ENCODE measurements at regions not wholly inside any gene's neighbourhood (a gene's known extent, or its start where the extent isn't known, plus 50 kb on each side); places are given as distances from the start of the nearest gene placed in this dataset.
"Not testable (repeated sequence)": the region's sequence is repeated elsewhere in the genome, so short reads cannot be mapped to it uniquely, and the experiment has no call there.

DNA sequence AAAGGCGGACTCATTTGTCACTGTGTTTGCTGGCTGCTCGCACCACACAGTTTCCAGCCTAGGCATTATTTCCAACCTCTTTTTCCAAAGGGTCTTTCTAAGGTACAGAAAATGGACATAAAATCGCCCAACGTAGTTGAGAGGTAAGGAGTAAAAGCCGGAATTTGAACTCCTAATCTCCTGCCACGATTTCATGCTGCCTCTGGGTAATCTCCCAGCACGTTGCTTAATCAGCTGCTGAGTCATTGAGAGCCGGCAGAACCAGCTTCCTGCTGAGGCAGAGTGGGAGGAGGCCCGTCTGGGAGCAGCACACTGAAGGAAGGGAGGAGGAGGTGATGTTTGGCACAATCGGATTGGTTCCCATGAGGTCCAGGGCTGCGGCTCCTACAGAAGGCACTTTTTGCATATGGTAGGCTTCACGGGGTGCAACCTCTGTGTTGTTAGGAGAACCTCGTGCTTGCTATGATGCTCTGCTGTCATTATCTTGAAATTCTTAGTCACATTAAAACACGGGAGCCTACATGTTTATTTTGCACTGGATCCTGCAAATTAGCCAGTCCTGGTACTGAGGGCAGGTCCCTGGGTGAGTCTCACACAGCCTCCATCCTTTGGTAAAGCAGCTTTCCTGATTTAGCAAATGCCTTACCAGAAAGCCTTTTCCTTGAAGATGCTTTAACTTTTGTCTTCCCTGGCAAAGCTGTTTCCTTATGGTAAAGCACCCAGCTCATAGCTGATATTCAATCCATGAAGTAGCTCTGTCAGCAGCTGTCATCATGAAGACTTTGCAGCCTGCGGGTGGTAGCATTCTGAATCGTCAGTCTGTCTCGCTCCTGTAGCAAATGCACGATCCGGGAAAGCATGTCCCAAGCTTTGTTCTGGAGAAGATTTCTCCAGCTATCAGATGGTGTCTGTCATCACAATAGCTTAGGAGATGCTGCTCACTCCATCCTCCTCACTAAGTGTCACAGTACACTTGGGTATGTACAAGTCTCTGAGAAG is 191.6 kb upstream of the MSX2 start:
- DNase-seq = peak; percentile 86
- in situ Hi-C loops (cut with MboI; ENCODE audit: low pct_unique_long_range_greater_than_20kb, low sequenced_read_pairs) = no loop called here

DNA sequence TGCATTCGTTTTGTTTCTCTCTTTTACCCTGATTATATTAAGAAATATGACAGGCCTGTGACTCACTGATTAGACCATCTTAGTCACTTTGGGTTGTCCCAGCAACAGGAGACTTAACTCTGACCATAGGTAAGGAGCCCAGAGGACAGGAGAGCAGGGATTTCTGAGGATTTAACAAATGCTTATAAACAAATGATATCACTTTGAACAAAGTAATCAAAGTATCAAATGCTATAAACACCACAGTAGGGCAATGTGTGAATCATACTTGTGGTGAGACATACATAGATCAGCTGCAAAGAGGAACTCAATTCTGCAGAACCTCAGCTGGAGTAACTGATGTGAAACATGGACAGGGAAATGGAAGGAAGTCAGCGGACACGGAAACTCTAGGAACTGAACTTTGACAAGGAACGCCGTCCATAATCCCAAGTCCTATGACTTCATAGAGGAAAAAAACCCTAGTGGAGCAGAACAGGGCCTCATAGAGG is 190.6 kb upstream of the MSX2 start:
- in situ Hi-C loops (cut with MboI; ENCODE audit: low pct_unique_long_range_greater_than_20kb, low sequenced_read_pairs) = no loop called here
- DNase-seq = peak; percentile 54

DNA sequence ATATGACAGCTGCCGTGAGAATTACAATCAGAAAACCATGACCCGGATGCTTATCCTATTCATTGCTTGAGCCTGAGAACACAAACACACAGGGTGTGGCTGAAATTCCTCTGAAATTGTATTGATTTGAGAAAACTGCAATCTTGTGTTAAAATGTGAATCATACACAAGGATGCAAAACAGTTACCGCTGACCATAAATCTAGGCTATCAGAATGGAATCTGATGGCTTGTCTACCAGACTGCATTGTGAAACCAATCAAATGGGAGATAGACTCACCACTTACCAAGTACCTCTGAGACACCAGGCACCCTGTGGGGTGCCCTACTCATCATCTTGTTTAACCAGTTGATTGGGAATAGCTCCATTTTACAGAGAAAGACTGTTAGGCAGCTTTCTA is 188.7 kb upstream of the MSX2 start:
- in situ Hi-C loops (cut with MboI; ENCODE audit: low pct_unique_long_range_greater_than_20kb, low sequenced_read_pairs) = no loop called here
- DNase-seq = no peak

DNA sequence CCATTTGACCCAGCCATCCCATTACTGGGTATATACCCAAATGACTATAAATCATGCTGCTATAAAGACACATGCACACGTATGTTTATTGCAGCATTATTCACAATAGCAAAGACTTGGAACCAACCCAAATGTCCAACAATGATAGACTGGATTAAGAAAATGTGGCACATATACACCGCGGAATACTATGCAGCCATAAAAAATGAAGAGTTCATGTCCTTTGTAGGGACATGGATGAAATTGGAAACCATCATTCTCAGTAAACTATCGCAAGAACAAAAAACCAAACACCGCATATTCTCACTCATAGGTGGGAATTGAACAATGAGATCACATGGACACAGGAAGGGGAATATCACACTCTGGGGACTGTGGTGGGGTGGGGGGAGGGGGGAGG is 184.6 kb upstream of the MSX2 start:
- in situ Hi-C loops (cut with MboI; ENCODE audit: low pct_unique_long_range_greater_than_20kb, low sequenced_read_pairs); DNase-seq: not testable (repeated sequence)

DNA sequence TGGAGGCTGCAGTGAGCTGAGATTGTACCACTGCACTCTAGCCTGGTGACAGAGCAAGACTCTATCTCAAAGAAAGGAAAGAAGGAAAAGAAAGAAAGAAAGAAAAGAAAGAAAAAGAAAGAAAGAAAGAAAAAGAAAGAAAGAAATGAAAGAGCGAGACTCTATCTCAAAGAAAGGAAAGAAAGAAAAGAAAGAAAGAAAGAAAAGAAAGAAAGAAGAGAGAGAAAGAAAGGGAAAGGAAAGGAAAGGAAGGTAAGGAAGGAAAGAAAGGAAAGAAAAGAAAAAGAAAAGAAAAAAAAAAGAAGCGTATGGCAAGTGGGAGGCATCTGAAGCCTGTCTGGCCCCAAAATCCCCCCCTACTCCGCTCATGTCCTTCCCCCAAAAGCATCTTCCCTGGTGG is 182.3 kb upstream of the MSX2 start:
- in situ Hi-C loops (cut with MboI; ENCODE audit: low pct_unique_long_range_greater_than_20kb, low sequenced_read_pairs) = no loop called here
- no peak for DNase-seq

DNA sequence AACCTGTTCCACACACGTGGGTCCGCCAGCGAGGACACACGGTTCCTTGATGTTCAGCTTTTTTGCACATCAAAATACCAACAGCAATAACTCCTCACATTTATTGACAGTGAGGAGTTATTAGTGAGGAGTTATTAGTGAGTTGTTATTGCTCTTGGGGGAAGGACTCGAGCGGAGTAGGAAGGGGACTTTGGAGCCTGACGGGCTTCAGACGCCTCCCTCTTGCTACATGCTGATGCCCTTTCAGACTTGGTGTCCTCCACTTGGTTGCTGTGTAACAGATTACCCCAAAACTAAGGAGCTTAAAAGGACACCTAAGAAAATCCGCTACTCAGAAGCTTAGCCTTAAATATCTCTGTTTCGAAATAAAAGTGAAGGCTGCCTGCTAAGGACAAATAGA is 181.9 kb upstream of the MSX2 start:
- in situ Hi-C loops (cut with MboI; ENCODE audit: low pct_unique_long_range_greater_than_20kb, low sequenced_read_pairs) = no loop called here
- no peak for DNase-seq

DNA sequence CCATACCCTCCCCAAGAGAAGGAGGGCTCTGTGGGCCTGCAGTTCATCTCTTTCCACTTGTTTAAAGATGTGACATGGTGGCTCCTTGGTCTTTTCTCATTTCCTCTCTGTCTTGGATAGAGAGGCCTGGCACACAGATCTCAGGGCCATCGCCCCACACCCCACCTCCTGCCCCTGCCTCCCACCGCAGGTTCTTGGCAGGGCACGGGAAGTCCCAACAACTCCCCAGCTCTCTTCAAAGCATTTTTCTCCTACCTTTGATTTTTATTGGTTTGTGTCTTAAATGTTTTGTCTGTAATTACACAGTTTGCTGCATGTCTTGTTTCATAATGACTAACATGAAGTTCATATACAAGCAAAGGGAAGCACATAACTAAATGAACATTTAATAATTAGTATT is 178.5 kb upstream of the MSX2 start:
- in situ Hi-C loops (cut with MboI; ENCODE audit: low pct_unique_long_range_greater_than_20kb, low sequenced_read_pairs) = no loop called here
- DNase-seq = no peak

DNA sequence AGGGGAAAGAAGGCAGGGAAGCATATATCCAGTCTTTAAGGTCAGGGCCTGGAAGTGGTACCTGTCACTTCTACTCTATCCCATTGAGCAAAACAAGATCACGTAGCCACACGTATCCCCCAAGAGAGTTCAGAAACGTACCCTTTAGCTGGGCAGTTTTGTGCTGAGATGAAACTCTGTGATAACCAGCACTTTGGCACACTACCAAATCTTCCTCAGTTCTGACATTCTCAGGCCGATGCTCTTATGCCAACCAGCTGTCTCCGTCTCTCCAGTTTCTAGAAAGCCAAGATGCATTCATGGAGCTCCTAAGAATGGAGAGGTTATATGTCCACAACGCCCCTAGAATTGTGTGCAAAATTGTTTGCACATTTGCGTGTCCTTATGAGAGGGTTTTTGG is 176.6 kb upstream of the MSX2 start:
- no peak for DNase-seq
- in situ Hi-C loops (cut with MboI; ENCODE audit: low pct_unique_long_range_greater_than_20kb, low sequenced_read_pairs) = no loop called here

DNA sequence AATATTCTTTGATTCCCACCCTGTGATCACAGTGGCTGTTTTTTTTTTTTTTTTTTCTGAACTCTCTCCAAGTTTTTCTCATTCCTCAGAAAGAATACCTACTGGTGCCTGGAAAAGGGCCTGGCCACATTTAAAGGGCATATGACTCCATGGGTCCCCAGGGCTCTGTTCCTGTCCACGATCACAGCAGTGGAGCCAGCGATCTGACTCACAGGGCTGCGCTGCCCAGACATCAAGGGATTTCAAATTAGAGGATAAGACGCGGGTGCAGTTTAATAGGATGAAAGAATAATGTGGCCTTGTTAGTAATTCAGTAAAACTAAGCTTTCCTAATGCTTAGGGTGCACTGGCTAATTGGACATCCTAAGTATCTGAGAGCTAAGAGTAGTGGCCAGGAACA is 175.1 kb upstream of the MSX2 start:
- in situ Hi-C loops (cut with MboI; ENCODE audit: low pct_unique_long_range_greater_than_20kb, low sequenced_read_pairs) = no loop called here
- no peak for DNase-seq

DNA sequence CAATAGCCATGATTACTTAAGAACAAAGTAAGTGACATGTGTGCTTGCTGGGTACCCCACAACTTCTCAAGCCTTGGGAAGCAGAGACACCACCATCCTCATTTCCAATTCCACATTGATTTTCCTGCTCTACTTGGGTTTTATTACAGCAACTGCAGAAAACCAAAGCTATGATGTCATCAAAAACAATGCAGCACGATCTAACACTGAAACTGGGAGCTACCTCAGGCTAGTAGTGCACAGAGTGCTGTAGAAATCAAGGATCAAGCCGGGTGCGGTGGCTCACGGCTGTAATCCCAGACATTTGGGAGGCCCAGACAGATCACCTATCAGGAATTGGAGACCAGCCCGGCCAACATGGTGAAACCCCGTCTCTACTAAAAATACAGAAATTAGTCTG is 174.4 kb upstream of the MSX2 start:
- in situ Hi-C loops (cut with MboI; ENCODE audit: low pct_unique_long_range_greater_than_20kb, low sequenced_read_pairs) = no loop called here
- DNase-seq = no peak

DNA sequence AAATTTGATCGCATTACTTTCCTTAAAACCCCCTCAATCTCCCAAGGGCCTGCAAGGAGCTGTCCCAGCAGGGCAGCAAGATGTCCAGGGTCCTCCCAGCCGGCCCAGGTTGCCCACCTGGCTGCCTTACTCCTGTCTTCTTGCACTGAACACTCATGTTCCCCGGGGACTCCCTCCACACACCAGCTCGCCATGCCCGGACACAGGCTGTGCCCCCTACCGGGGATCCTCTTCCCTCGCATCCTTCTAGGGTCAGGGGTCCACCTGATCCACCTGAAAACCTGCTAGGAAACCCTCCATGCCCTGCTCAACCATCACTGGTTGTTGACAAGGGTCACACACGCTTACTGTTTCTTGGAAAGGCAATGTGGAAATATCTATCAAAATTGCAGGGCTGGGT is 172.0 kb upstream of the MSX2 start:
- in situ Hi-C loops (cut with MboI; ENCODE audit: low pct_unique_long_range_greater_than_20kb, low sequenced_read_pairs) = no loop called here
- DNase-seq = no peak

DNA sequence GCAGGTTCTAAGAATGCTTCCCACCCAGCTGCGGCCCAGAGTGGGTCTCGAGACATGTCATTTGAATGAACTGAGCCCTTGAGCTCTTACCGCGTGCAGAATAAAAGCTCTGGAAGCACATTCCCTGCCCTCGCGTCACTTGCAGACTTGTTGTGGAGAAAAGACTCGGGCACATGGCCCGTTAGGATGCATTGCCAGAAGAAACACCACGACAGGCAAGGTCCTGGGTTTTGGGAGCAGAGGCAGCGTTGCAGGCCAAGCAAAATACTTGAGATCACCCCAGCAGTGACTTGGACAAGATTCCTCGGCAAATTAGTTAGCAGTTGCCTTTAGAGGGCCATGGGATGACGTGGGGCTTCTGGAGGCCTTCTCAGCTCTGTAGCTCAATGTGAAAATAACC is 170.8 kb upstream of the MSX2 start:
- no peak for DNase-seq
- in situ Hi-C loops (cut with MboI; ENCODE audit: low pct_unique_long_range_greater_than_20kb, low sequenced_read_pairs) = no loop called here

DNA sequence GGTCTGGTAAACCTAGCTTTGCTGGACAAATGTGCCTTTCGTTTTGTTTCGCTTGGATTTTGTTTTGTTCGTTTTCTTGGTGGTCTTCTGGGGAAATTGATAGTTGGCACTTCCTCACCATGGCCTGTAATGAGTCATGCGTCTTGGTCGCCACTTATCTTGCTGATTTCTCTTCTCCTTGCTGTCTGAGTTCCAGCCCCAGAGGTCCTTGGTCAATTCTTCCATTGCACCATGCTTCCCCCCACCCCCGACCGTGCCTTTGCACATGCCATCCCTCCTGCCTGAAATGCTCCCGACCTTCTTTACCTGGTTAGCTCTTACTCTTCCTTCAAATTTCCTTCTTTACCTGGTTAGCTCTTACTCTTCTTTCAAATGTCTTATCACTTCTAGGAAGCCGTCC is 168.7 kb upstream of the MSX2 start:
- no peak for DNase-seq
- in situ Hi-C loops (cut with MboI; ENCODE audit: low pct_unique_long_range_greater_than_20kb, low sequenced_read_pairs) = no loop called here

DNA sequence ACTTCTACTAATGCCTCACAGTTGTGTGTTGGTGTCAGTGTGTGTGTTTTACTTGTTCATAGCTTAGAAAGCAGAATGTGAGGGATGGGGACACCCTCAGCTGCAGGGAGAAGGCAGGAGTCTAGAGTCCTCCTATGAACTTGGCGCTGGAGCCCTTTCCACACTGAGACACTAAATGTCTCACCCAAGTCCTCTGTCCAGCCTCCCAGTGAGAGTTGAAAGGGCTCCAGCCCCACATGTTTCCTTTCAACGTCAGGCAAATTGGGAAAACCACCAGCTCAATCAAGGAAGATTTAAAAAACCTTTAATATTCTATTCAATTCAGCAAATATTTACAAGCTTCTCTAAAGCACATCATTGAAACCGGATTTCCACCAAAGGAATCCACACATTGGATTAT is 167.6 kb upstream of the MSX2 start:
- no peak for DNase-seq
- in situ Hi-C loops (cut with MboI; ENCODE audit: low pct_unique_long_range_greater_than_20kb, low sequenced_read_pairs) = no loop called here

DNA sequence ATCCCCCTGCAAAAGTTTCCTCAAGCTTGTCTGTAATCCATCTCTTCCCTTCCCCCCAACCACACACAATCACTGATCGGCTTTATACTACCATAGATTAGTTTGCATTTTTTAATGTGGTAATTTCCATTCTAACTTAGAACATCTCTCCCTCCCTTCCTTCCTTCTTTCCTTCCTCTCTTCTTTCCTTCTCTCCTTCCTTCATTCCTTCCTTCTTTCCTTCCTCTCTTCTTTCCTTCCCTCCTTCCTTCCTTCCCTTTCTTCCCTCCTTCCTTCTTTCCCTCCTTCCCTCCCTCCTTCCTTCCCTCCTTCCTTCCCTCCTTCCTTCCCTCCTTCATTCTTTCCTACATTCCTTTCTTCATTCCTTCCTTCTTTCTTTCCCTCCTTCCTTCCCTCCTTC is 166.2 kb upstream of the MSX2 start:
- DNase-seq = no peak
- in situ Hi-C loops (cut with MboI; ENCODE audit: low pct_unique_long_range_greater_than_20kb, low sequenced_read_pairs) = no loop called here

DNA sequence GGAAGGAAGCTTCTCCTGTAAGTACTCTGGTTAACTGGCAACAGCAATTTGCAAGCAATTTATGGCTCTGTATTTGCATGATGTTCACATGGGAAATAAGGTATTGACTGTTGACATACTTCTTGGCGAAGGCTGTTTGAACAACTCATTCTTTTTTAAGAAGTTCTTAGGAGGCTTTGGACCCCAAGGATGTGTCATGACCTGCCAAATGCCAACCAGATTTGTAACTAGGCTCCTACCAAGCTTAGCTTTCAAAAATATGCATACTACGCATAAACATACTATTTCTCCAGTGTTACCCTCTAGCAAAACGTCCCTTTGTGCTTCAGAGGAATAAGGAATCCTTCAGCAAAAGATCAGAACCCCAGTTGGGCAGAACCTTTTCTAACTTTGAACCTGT is 165.2 kb upstream of the MSX2 start:
- in situ Hi-C loops (cut with MboI; ENCODE audit: low pct_unique_long_range_greater_than_20kb, low sequenced_read_pairs) = no loop called here
- DNase-seq = no peak

DNA sequence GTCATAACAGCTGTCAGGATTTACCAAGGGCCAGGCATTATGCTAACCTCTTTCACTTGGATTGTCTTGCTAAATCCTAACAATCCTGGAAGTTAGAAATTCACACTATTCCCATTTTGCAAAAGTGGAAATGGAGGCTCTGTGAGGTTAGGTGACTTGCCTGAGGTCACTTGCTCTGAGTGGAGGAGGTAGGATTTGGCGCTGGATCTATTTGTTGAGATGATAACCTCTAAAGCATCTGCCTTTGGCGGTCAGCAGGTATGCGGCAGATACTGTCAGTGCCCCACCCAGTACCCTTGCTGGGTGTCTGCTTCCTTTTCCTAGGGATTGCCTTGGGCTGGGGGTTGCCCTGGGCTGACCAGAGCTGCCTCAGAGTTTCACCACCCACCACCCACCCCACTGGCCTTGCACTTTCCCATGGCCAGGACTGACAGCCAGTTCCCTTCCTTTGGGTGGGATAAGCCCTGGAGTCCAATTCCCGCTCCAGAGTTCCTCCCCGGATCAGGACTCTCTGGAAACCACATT is 164.8 kb upstream of the MSX2 start:
- in situ Hi-C loops (cut with MboI; ENCODE audit: low pct_unique_long_range_greater_than_20kb, low sequenced_read_pairs) = no loop called here
- no peak for DNase-seq

DNA sequence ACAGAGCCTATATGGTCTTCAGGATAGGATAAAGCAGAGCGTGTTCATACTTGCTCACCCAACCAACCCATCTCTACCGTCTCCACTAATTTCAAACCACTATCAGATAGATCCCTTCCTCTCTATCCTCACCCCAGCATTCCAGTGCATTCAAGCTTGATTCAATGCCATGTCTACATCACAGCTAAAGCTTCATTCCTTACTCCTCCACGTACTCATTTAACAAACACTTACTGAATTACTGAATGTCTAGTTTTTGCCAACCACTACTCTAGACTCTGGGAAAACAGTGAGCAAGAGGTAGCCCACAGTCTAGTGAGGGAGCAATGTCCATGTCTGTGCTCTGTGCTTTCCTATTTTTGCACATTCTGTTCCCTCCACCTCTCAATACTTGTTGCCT is 163.5 kb upstream of the MSX2 start:
- in situ Hi-C loops (cut with MboI; ENCODE audit: low pct_unique_long_range_greater_than_20kb, low sequenced_read_pairs) = no loop called here

DNA sequence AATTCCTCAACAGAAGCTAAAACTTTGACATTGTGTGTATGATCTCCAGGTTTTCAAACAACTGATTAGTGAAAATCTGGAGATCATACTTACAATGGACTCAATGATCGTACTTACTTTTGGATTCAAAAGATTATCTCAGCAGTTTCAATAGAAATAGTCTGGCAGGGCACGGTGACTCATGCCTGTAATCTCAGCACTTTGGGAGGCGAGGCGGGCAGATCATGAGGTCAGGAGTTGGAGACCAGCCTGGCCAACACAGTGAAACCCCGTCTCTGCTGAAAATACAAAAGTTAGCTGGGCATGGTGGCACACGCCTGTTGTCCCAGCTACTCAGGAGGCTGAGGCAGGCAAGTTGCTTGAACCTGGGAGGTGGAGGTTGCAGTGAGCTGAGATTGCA is 161.3 kb upstream of the MSX2 start:
- in situ Hi-C loops (cut with MboI; ENCODE audit: low pct_unique_long_range_greater_than_20kb, low sequenced_read_pairs); DNase-seq: not testable (repeated sequence)

More for the DNA sequence above, 163.5 kb upstream of the MSX2 start:
- no peak for DNase-seq

DNA sequence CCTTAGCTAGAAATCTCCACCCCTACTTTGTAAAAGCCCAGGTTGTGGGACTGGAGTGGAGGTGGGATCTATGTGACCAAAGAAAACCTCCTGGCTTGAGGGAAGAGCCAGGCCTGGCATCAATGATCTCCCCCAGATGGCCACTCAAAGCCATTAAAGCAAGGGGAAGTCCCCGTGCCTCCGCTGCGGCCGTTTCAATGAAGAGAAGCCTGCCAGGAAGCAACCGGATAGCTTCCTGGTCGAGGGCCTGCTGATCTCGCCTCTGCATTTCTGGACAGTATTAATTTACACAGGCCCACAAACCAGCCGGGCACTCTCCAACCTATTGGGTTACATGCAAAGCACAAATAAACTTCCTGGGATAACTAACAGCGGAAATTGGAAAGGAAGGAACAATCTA is 160.5 kb upstream of the MSX2 start:
- DNase-seq = no peak
- in situ Hi-C loops (cut with MboI; ENCODE audit: low pct_unique_long_range_greater_than_20kb, low sequenced_read_pairs) = no loop called here

Measured in KBM-7 (cell line).